GM23338 (cell line): ENCODE measurements at regions not wholly inside any gene's neighbourhood (a gene's known extent, or its start where the extent isn't known, plus 50 kb on each side); places are given as distances from the start of the nearest gene placed in this dataset.

Source experiments
- ATAC-seq: fragments of 200-7000 bp; cut with Tn5 transposase; 3 replicates; pipeline ENCODE4 v1.9.1; 2020
- DNase-seq: peaks from one replicate; pipeline ENCODE4 v3.0.0-alpha.2; 2015; ENCODE audit warnings: low spot score
- H2AFZ ChIP-seq: fragments of 200-600 bp; sonication (generic); 2 replicates; pipeline ENCODE4 v1.8.0; 2016; ENCODE audit warnings: antibody characterized with exemption, mild to moderate bottlenecking, moderate library complexity
- H3F3A ChIP-seq: fragments of 200-600 bp; sonication (generic); replicated peaks from 2 replicates; pipeline ENCODE4 v1.8.0; 2017; ENCODE audit warnings: antibody characterized with exemption, mixed run types, low read depth
- H3K27ac ChIP-seq: fragments of 200-600 bp; sonication (generic); 2 replicates; pipeline ENCODE4 v1.6.1; 2016; ENCODE audit warnings: low read depth
- H3K27me3 ChIP-seq: fragments of 200-600 bp; sonication (generic); 2 replicates; pipeline ENCODE4 v1.8.0; 2016; ENCODE audit warnings: mild to moderate bottlenecking, mixed run types, moderate library complexity; ENCODE audit not compliant: insufficient read depth
- H3K36me3 ChIP-seq: fragments of 200-600 bp; sonication (generic); 2 replicates; pipeline ENCODE4 v1.8.0; 2016; ENCODE audit warnings: mild to moderate bottlenecking; ENCODE audit not compliant: insufficient read depth
- H3K4me1 ChIP-seq: fragments of 200-600 bp; sonication (generic); 2 replicates; pipeline ENCODE4 v1.8.0; 2016; ENCODE audit warnings: mild to moderate bottlenecking, moderate library complexity; ENCODE audit not compliant: insufficient read depth
- H3K4me2 ChIP-seq: fragments of 200-600 bp; sonication (generic); 2 replicates; pipeline ENCODE4 v1.7.1; 2017; ENCODE audit warnings: mixed run types
- H3K4me3 ChIP-seq: fragments of 200-600 bp; sonication (generic); 2 replicates; pipeline ENCODE4 v1.6.1; 2016; ENCODE audit warnings: mixed run types
- H3K79me2 ChIP-seq: fragments of 200-600 bp; sonication (generic); replicated peaks from 2 replicates; pipeline ENCODE4 v1.8.0; 2017; ENCODE audit warnings: mild to moderate bottlenecking; ENCODE audit not compliant: insufficient read depth
- H3K9me2 ChIP-seq: fragments of 200-600 bp; sonication (generic); 2 replicates; pipeline ENCODE4 v1.8.0; 2017; ENCODE audit not compliant: insufficient read depth
- H4K20me1 ChIP-seq: fragments of 200-600 bp; sonication (generic); replicated peaks from 2 replicates; pipeline ENCODE4 v1.8.0; 2017; ENCODE audit warnings: mild to moderate bottlenecking; ENCODE audit not compliant: insufficient read depth
- H3K27ac Mint-ChIP-seq: 2 replicates; pipeline ENCODE4 v1.8.0; 2020; ENCODE audit warnings: inconsistent platforms, mild to moderate bottlenecking, moderate library complexity, mixed read lengths
- H3K27me3 Mint-ChIP-seq: 3 replicates; pipeline ENCODE4 v1.8.0; 2022; ENCODE audit warnings: low read depth, mild to moderate bottlenecking, moderate library complexity, mixed read lengths, inconsistent platforms; ENCODE audit not compliant: insufficient read depth, poor library complexity
- H3K36me3 Mint-ChIP-seq: 3 replicates; pipeline ENCODE4 v1.8.0; 2021; ENCODE audit warnings: low read depth, mild to moderate bottlenecking, inconsistent platforms, moderate library complexity, mixed read lengths
- H3K4me1 Mint-ChIP-seq: 3 replicates; pipeline ENCODE4 v1.8.0; 2020; ENCODE audit warnings: mild to moderate bottlenecking, inconsistent platforms, mixed read lengths
- H3K4me3 Mint-ChIP-seq: 3 replicates; pipeline ENCODE4 v1.8.0; 2021; ENCODE audit warnings: moderate library complexity, mild to moderate bottlenecking, inconsistent platforms, mixed read lengths
- H3K9me3 Mint-ChIP-seq: 3 replicates; pipeline ENCODE4 v1.8.0; 2020; ENCODE audit warnings: moderate library complexity, mild to moderate bottlenecking, inconsistent platforms, mixed read lengths
- CREB1 ChIP-seq: fragments of 250-450 bp; sonication (Bioruptor Pico); IDR thresholded peaks from 2 replicates; pipeline ENCODE4 v1.5.0; 2020; ENCODE audit warnings: low read depth, mild to moderate bottlenecking, moderate library complexity
- CTCF ChIP-seq, 2 experiments: fragments of 200-600 bp in 1 of 2; sonication (generic) in 1 of 2; conservative IDR thresholded peaks; 2 replicates each; pipeline versions ENCODE4 v1.5.1 to v1.6.1; 2016 to 2017; ENCODE audit warnings: antibody characterized with exemption in 2 of 2, low read depth in 2 of 2, mild to moderate bottlenecking in 2 of 2, moderate library complexity in 1 of 2
- ETS1 ChIP-seq: IDR thresholded peaks from 2 replicates; pipeline ENCODE4 v1.6.1; 2016; ENCODE audit warnings: antibody characterized with exemption
- EZH2phosphoT487 ChIP-seq: fragments of 200-600 bp; sonication (generic); IDR thresholded peaks from one replicate; pipeline ENCODE4 v1.8.1; 2018; ENCODE audit warnings: antibody characterized with exemption; ENCODE audit not compliant: unreplicated experiment
- JUNB ChIP-seq: IDR thresholded peaks from one replicate; pipeline ENCODE4 v1.6.1; 2016; ENCODE audit warnings: antibody characterized with exemption; ENCODE audit not compliant: unreplicated experiment
- NANOG ChIP-seq: IDR thresholded peaks from 2 replicates; pipeline ENCODE4 v1.6.1; 2016; ENCODE audit warnings: antibody characterized with exemption, borderline replicate concordance
- POLR2AphosphoS5 ChIP-seq: IDR thresholded peaks from 2 replicates; pipeline ENCODE4 v1.6.1; 2016; ENCODE audit warnings: antibody characterized with exemption, low read depth
- REST ChIP-seq: IDR thresholded peaks from one replicate; pipeline ENCODE4 v1.6.1; 2018; ENCODE audit warnings: antibody characterized with exemption; ENCODE audit not compliant: unreplicated experiment
- STAT1 ChIP-seq: IDR thresholded peaks from one replicate; pipeline ENCODE4 v1.6.1; 2016; ENCODE audit warnings: antibody characterized with exemption; ENCODE audit not compliant: unreplicated experiment
- ZNF114 ChIP-seq: fragments of 250-450 bp; sonication (Bioruptor Pico); IDR thresholded peaks from 2 replicates; pipeline ENCODE4 v1.5.0; 2020; ENCODE audit warnings: mild to moderate bottlenecking, moderate library complexity
- ZNF331 ChIP-seq: fragments of 250-450 bp; sonication (Bioruptor Pico); IDR thresholded peaks from 2 replicates; pipeline ENCODE4 v1.5.0; 2020; ENCODE audit warnings: low read depth, mild to moderate bottlenecking, moderate library complexity
- ZNF462 ChIP-seq: fragments of 250-450 bp; sonication (Bioruptor Pico); IDR thresholded peaks from 2 replicates; pipeline ENCODE4 v1.5.0; 2020; ENCODE audit warnings: mild to moderate bottlenecking, moderate library complexity

GRCh38 chrX:20593402-20593801, 326.7 kb upstream of the RPS6KA3 start:
- Mint-ChIP-seq H3K27ac (no peak overlapping the region), H3K27me3 (peaks cover 3% of the 10 kb centered on the region), H3K4me1 (peaks cover 11% of the 10 kb centered on the region; the same call in 2 of the 3 replicates), H3K9me3 (peaks cover 3% of the 10 kb centered on the region; the same call in 2 of the 3 replicates), H3K36me3 (peaks cover 2% of the 10 kb centered on the region; the same call in 1 of the 3 replicates), H3K4me3 (no peak overlapping the region)
- Histone ChIP-seq H2AFZ (no peak overlapping the region), H3K4me1 (no peaks in the 10 kb centered on the region), H3K27ac (no peak overlapping the region), H4K20me1 (no peaks in the 10 kb centered on the region), H3K36me3 (no peaks in the 10 kb centered on the region), H3K4me2 (no peak overlapping the region), H3K9me2 (no peaks in the 10 kb centered on the region), H3K4me3 (no peak overlapping the region), H3K79me2 (no peaks in the 10 kb centered on the region), H3K27me3 (no peaks in the 10 kb centered on the region), H3F3A (no peaks in the 10 kb centered on the region)
- ATAC-seq (no peak), DNase-seq (no peak)
- TF ChIP-seq POLR2AphosphoS5, result no peak
- TF ChIP-seq CTCF (conservative IDR thresholded peaks at IDR 0.05; ENCODE audit: low read depth in 2 of 2), result no peak
- TF ChIP-seq JUNB, result no peak
- no peak for TF ChIP-seq NANOG
- no peak for TF ChIP-seq STAT1
- TF ChIP-seq CREB1 (CRISPR knock-in tag), result no peak
- no peak for TF ChIP-seq REST
- no peak for TF ChIP-seq ETS1
- no peak for TF ChIP-seq ZNF114 (CRISPR knock-in tag)
- TF ChIP-seq EZH2phosphoT487, result no peak
- no peak for TF ChIP-seq ZNF462 (CRISPR knock-in tag)
- TF ChIP-seq ZNF331, result no peak
